Bronchial epithelial cell (primary cell): ENCODE measurements at regions not wholly inside any gene's neighbourhood (a gene's known extent, or its start where the extent isn't known, plus 50 kb on each side); places are given as distances from the start of the nearest gene placed in this dataset.

ENCODE experiments used
- DNase-seq: peaks from one replicate; pipeline ENCODE4 v3.0.0-alpha.2; 2010; ENCODE audit warnings: low read depth
- FAIRE-seq: peaks from 2 replicates; lab custom pipeline; 2011; peaks lifted over from hg19 to GRCh38; lab: Jason Lieb, UNC
- H3K27me3 ChIP-seq: 2 replicates; pipeline ENCODE4 v1.5.1; 2011; ENCODE audit warnings: low read length; ENCODE audit not compliant: control insufficient read depth, insufficient read depth
- H3K36me3 ChIP-seq: 2 replicates; pipeline ENCODE4 v1.5.1; 2011; ENCODE audit warnings: low read length; ENCODE audit not compliant: control insufficient read depth, insufficient read depth
- H3K4me3 ChIP-seq: 2 replicates; pipeline ENCODE4 v1.5.1; 2011; ENCODE audit warnings: mild to moderate bottlenecking, low read depth, low read length, control low read depth
- CTCF ChIP-seq: IDR thresholded peaks from 2 replicates; pipeline ENCODE4 v1.5.1; 2011; ENCODE audit warnings: mild to moderate bottlenecking, moderate library complexity, low read length, control low read depth, inconsistent platforms; ENCODE audit not compliant: insufficient read depth, severe bottlenecking

DNA sequence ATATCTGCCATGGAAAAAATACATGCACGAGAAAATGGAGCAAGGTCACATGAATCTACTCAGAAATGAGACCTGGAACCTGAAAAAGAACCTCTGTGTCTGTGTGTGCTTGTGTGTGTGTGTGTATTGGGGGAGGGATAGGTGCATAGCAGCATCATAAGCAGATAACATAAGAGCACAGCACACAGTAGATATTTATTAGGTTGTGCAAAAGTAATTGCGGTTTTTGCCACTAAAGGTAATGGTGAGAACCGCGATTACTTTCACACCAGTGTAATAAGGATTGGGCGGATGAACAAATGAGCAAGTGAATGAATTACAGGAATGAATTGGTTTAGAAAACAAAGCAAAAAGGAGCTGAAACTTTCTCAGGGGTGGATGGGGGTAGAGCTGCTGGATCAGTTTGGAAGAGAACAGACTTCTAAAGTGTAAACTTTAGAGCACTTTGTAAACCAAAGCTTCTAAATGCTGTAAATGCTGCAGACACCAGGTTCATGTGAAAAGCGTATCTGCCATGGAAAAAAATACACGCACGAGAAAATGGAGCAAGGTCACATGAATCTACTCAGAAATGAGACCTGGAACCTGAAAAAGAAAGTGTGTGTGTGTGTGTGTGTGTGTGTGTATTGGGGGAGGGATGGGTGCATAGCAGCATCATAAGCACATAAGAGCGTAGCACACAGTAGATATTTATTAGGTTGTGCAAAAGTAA is 156.9 kb downstream of the TOMM20 start:
- DNase-seq = no peak
- TF ChIP-seq CTCF = no peak
- FAIRE-seq = no peak
- Histone ChIP-seq H3K4me3 (no peak overlapping the region), H3K36me3 (no peaks in the 10 kb centered on the region), H3K27me3 (no peaks in the 10 kb centered on the region)

- no peak for TF ChIP-seq CTCF
- FAIRE-seq (no peak), DNase-seq (peak; percentile 73)
Measured at GRCh38 chr1:234970731-234971476, 157.7 kb downstream of the TOMM20 start.

GRCh38 chr1:234970401-234970730 is 158.3 kb downstream of the TOMM20 start:
- DNase-seq = no peak
- no peaks in the 10 kb centered on the region for H3K36me3 ChIP-seq
- TF ChIP-seq CTCF = no peak
- no peaks in the 10 kb centered on the region for H3K27me3 ChIP-seq
- FAIRE-seq = no peak
- no peak overlapping the region for H3K4me3 ChIP-seq

More at GRCh38 chr1:234970731-234971476, 157.7 kb downstream of the TOMM20 start:
- Histone ChIP-seq H3K4me3 (no peak overlapping the region), H3K27me3 (no peaks in the 10 kb centered on the region), H3K36me3 (no peaks in the 10 kb centered on the region)

DNA sequence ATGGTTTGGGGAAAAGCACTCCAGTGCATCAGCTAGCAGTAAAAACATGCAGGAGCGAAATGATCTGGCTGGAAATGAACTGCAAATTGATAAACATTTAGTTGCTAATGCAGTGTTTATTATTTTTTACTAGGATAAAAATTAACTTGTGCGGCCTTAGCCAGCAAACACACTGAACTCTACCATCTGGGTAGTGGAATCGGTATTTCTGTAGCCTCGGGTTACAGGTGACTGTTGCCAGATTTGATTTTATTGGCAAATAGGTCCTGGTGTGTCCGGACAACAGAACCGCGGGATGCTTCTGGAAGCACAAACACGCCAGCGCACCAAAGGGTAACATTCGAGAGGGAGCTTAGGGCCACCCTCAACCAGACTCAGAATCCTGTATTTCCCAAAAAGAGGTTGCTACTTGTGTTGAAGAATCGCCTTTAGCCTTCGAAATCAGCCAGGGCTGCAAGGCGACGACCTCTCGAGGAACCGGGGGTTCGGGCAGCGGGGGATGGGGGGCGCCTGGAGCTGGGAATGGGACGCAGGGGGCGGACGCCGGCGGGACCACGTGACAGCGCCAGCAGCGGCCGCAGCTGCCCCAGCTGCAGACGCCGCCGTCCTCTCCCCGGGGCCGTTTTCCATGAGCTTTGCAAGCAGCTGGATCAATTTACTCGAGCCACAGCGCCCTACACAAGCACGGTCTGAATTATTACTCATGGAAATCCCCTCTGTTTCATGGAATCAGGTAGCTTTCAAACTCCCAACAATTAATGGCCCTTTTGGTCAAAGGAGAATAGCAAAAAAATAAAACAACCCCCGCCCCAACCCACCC is 158.8 kb downstream of the TOMM20 start:
- TF ChIP-seq CTCF = no peak
- Histone ChIP-seq H3K4me3 (peak overlapping the region; percentile 13), H3K36me3 (no peaks in the 10 kb centered on the region), H3K27me3 (no peaks in the 10 kb centered on the region)
- peak; percentile 58 for DNase-seq
- FAIRE-seq = no peak

DNA sequence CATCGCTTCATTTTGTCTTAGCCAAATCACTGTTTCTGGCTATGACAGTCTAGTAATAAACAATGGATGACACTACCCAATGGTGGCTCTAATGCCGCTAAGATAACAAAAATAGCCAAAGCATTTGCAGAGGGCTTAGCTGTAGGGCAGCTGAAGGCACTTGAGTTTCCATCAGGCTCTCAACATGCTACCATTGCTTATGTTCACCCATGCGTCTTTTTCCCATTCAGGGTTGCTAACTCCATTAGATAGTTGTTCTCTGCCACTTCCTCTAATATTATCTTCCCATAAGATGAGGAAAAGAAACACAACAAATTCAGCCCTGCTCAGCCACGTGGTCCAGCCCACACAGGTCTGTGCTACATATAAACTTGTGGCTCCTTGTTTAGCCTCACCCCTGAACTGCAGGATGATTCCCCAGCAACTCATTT is 159.6 kb downstream of the TOMM20 start:
- Histone ChIP-seq H3K4me3 (no peak overlapping the region), H3K27me3 (no peaks in the 10 kb centered on the region), H3K36me3 (no peaks in the 10 kb centered on the region)
- no peak for TF ChIP-seq CTCF
- no peak for FAIRE-seq
- no peak for DNase-seq
